IMR-90 (cell line): ENCODE measurements at regions not wholly inside any gene's neighbourhood (a gene's known extent, or its start where the extent isn't known, plus 50 kb on each side); places are given as distances from the start of the nearest gene placed in this dataset.

ENCODE experiments used
- ATAC-seq: fragments of 200-7000 bp; cut with Tn5 transposase; 2 replicates; pipeline ENCODE4 v1.9.1; 2020; ENCODE audit warnings: low read depth, mild to moderate bottlenecking, moderate library complexity
- BruUV-seq: library from RNA; stranded (reverse); fragments of 400-500 nt; replicated peaks from 2 replicates; lab custom pipeline; 2021; lab: Mats Ljungman, UMichigan
- CTCF ChIA-PET: fragments of 300-600 bp; formaldehyde crosslinking; extraction: SDS; loops from one replicate; lab custom pipeline; 2021; ENCODE audit warnings: antibody characterized with exemption; lab: Yijun Ruan, JAX
- POLR2A ChIA-PET: fragments of 300-600 bp; sonication (Branson Sonifier 250); formaldehyde crosslinking; loops from one replicate; lab custom pipeline; 2022; ENCODE audit warnings: antibody characterized with exemption; ENCODE audit not compliant: unreplicated experiment; lab: Charles Lee
- DNase-seq: peaks from one replicate; pipeline ENCODE4 v3.0.0; 2013
- H2AFZ ChIP-seq: replicated peaks from 2 replicates; pipeline ENCODE3; 2013; ENCODE audit warnings: low read length, mild to moderate bottlenecking; ENCODE audit not compliant: poor library complexity
- H2AK5ac ChIP-seq: 2 replicates; pipeline ENCODE4 v1.6.1; 2013; ENCODE audit warnings: low read depth, low read length, inconsistent platforms
- H2AK9ac ChIP-seq: replicated peaks from 2 replicates; pipeline ENCODE3; 2013; ENCODE audit warnings: mild to moderate bottlenecking, low read depth, low read length, moderate library complexity; ENCODE audit not compliant: poor library complexity
- H2BK120ac ChIP-seq: 2 replicates; pipeline ENCODE4 v1.6.1; 2013; ENCODE audit warnings: low read depth, low read length, inconsistent platforms
- H2BK15ac ChIP-seq: 3 replicates; pipeline ENCODE4 v1.6.1; 2013; ENCODE audit warnings: low read depth, low read length, inconsistent platforms
- H2BK20ac ChIP-seq: 2 replicates; pipeline ENCODE4 v1.6.1; 2013; ENCODE audit warnings: low read depth, mild to moderate bottlenecking, inconsistent platforms, low read length, moderate library complexity
- H2BK5ac ChIP-seq: 2 replicates; pipeline ENCODE4 v1.6.1; 2013; ENCODE audit warnings: mild to moderate bottlenecking, low read depth, low read length, inconsistent platforms; ENCODE audit not compliant: poor library complexity, severe bottlenecking
- H3K14ac ChIP-seq: replicated peaks from 2 replicates; pipeline ENCODE4 v1.6.1; 2013; ENCODE audit warnings: low read depth, low read length, inconsistent platforms
- H3K18ac ChIP-seq: 2 replicates; pipeline ENCODE4 v1.6.1; 2013; ENCODE audit warnings: low read depth, low read length, control low read depth
- H3K23ac ChIP-seq: 2 replicates; pipeline ENCODE4 v1.6.1; 2013; ENCODE audit warnings: low read depth, low read length, inconsistent platforms
- H3K27ac ChIP-seq: 2 replicates; pipeline ENCODE4 v1.5.1; 2013; ENCODE audit warnings: mild to moderate bottlenecking, control low read depth, low read length; ENCODE audit not compliant: insufficient read depth
- H3K27me3 ChIP-seq: 2 replicates; pipeline ENCODE4 v1.6.1; 2013; ENCODE audit warnings: low read length; ENCODE audit not compliant: control insufficient read depth, insufficient read depth
- H3K36me3 ChIP-seq: 2 replicates; pipeline ENCODE4 v1.6.1; 2013; ENCODE audit warnings: low read length, mixed read lengths; ENCODE audit not compliant: control insufficient read depth, insufficient read depth
- H3K4ac ChIP-seq: 2 replicates; pipeline ENCODE4 v1.6.1; 2013; ENCODE audit warnings: low read depth, low read length, inconsistent platforms
- H3K4me1 ChIP-seq: 2 replicates; pipeline ENCODE4 v1.6.1; 2013; ENCODE audit warnings: low read length, mixed read lengths; ENCODE audit not compliant: control insufficient read depth, insufficient read depth
- H3K4me2 ChIP-seq: 2 replicates; pipeline ENCODE4 v1.6.1; 2013; ENCODE audit warnings: low read depth, mild to moderate bottlenecking, control low read depth, low read length, moderate library complexity
- H3K4me3 ChIP-seq: 2 replicates; pipeline ENCODE4 v1.5.1; 2013; ENCODE audit warnings: low read depth, mild to moderate bottlenecking, control low read depth, low read length, moderate library complexity; ENCODE audit not compliant: insufficient read depth
- H3K56ac ChIP-seq: 2 replicates; pipeline ENCODE4 v1.6.1; 2013; ENCODE audit warnings: low read length, inconsistent platforms; ENCODE audit not compliant: insufficient read depth; ENCODE audit errors: extremely low read depth
- H3K79me1 ChIP-seq, 2 experiments: 2 replicates each; pipeline ENCODE4 v1.6.1; 2013; ENCODE audit warnings: low read length in 2 of 2, inconsistent platforms in 1 of 2, low read depth in 1 of 2
- H3K9ac ChIP-seq: 2 replicates; pipeline ENCODE4 v1.6.1; 2013; ENCODE audit warnings: low read depth, low read length, control low read depth
- H3K9me1 ChIP-seq: 2 replicates; pipeline ENCODE4 v1.6.1; 2013; ENCODE audit warnings: low read length, inconsistent platforms; ENCODE audit not compliant: insufficient read depth
- H3K9me3 ChIP-seq: 2 replicates; pipeline ENCODE4 v1.6.1; 2013; ENCODE audit warnings: low read length; ENCODE audit not compliant: control insufficient read depth, insufficient read depth
- H4K20me1 ChIP-seq: 2 replicates; pipeline ENCODE4 v1.6.1; 2013; ENCODE audit warnings: low read length, inconsistent platforms; ENCODE audit not compliant: insufficient read depth
- H4K5ac ChIP-seq: 2 replicates; pipeline ENCODE4 v1.6.1; 2013; ENCODE audit warnings: mild to moderate bottlenecking, low read depth, low read length, control low read depth
- H4K8ac ChIP-seq, 2 experiments: 2 replicates each; pipeline ENCODE4 v1.6.1; 2013; ENCODE audit warnings: low read depth in 2 of 2, low read length in 2 of 2, control low read depth in 1 of 2, inconsistent platforms in 1 of 2
- H4K91ac ChIP-seq: 2 replicates; pipeline ENCODE4 v1.6.1; 2013; ENCODE audit warnings: low read depth, low read length, inconsistent platforms; ENCODE audit not compliant: insufficient read depth
- BHLHE40 ChIP-seq: fragments of 150-350 bp; IDR thresholded peaks from 2 replicates; pipeline ENCODE4 v1.6.1; 2016; ENCODE audit warnings: mild to moderate bottlenecking, low read depth, low read length
- CEBPB ChIP-seq: IDR thresholded peaks from 2 replicates; pipeline ENCODE4 v1.6.1; 2012; ENCODE audit warnings: low read depth, low read length, improper control_type of control experiment
- CTCF ChIP-seq: conservative IDR thresholded peaks from 2 replicates; pipeline ENCODE4 v1.5.1; 2012; ENCODE audit warnings: mild to moderate bottlenecking, low read depth, low read length, improper control_type of control experiment
- FOS ChIP-seq: fragments of 150-350 bp; IDR thresholded peaks from 2 replicates; pipeline ENCODE4 v1.6.1; 2016; ENCODE audit warnings: low read depth, low read length
- MAFK ChIP-seq: IDR thresholded peaks from 2 replicates; pipeline ENCODE4 v1.6.1; 2012; ENCODE audit warnings: low read depth, low read length, improper control_type of control experiment
- MAZ ChIP-seq: IDR thresholded peaks from 2 replicates; pipeline ENCODE4 v1.6.1; 2012; ENCODE audit warnings: low read depth, mild to moderate bottlenecking, low read length, improper control_type of control experiment, moderate library complexity, borderline replicate concordance
- MXI1 ChIP-seq: IDR thresholded peaks from 2 replicates; pipeline ENCODE4 v1.6.1; 2012; ENCODE audit warnings: low read depth, mild to moderate bottlenecking, low read length, moderate library complexity, borderline replicate concordance
- NFE2L2 ChIP-seq: fragments of 150-350 bp; IDR thresholded peaks from 2 replicates; pipeline ENCODE4 v1.6.1; 2016; ENCODE audit warnings: low read depth, mild to moderate bottlenecking, low read length
- RAD21 ChIP-seq: IDR thresholded peaks from 2 replicates; pipeline ENCODE4 v1.6.1; 2012; ENCODE audit warnings: low read length, improper control_type of control experiment
- RFX5 ChIP-seq: IDR thresholded peaks from 2 replicates; pipeline ENCODE4 v1.8.0; 2012; ENCODE audit warnings: low read depth, mild to moderate bottlenecking, low read length, moderate library complexity
- SMC3 ChIP-seq: fragments of 150-350 bp; IDR thresholded peaks from 2 replicates; pipeline ENCODE4 v1.6.1; 2016; ENCODE audit warnings: low read depth, mild to moderate bottlenecking, antibody characterized with exemption, low read length, moderate library complexity
- WGBS, 2 experiments: methylation state at CpG; one replicate each; pipeline versions ENCODE4 v1.1.5 to v1.1.7; 2013; ENCODE audit warnings: missing lambda C conversion rate in 2 of 2; ENCODE audit not compliant: insufficient read length in 1 of 2; ENCODE audit errors: extremely low coverage in 2 of 2; 5-methylcytosine and 5-hydroxymethylcytosine counted together
- dilution Hi-C: fragments of 300-500 bp; cut with HindIII; formaldehyde crosslinking; loops from one replicate; pipeline ENCODE4 v1.14.3; 2018; ENCODE audit warnings: low sequenced_read_pairs; ENCODE audit not compliant: unreplicated experiment
- in situ Hi-C: fragments of 300-500 bp; cut with MboI; formaldehyde crosslinking; loops from 3 replicates; pipeline ENCODE4 v1.14.3; 2019; ENCODE audit warnings: low sequenced_read_pairs, inconsistent platforms, mixed read lengths
- intact Hi-C: fragments of 100-400 bp; cut with micrococcal nuclease; formaldehyde crosslinking; loops from 2 replicates; pipeline ENCODE4 v1.10.0; 2022

- H2BK15ac ChIP-seq, result no peak overlapping the region
- no peak overlapping the region for H3K27ac ChIP-seq
- no peak overlapping the region for H3K9ac ChIP-seq
- H3K14ac ChIP-seq, result no peak overlapping the region
- H4K20me1 ChIP-seq, result no peaks in the 10 kb centered on the region
- H4K91ac ChIP-seq, result no peak overlapping the region
- H2AK9ac ChIP-seq, result no peak overlapping the region
- TF ChIP-seq NFE2L2 (no peak), FOS (no peak), RAD21 (no peak), CTCF (no peak), MXI1 (no peak), CEBPB (no peak), SMC3 (no peak), MAZ (no peak), MAFK (no peak), RFX5 (no peak), BHLHE40 (no peak)
- H2AFZ ChIP-seq, result no peak overlapping the region
- POLR2A ChIA-PET, result no interaction called here
- no peak overlapping the region for H4K5ac ChIP-seq
- H3K18ac ChIP-seq, result no peak overlapping the region
- WGBS, 2 experiments, result no CpG with 5 or more reads among the region's 3 CpGs
- no peaks in the 10 kb centered on the region for H3K4me1 ChIP-seq
- CTCF ChIA-PET, result no interaction called here
- H2BK120ac ChIP-seq, result no peak overlapping the region
- DNase-seq (peak; percentile 14), ATAC-seq (no peak)
- H3K4ac ChIP-seq, result no peak overlapping the region
- H3K56ac ChIP-seq, result no peak overlapping the region
- no peak overlapping the region for H3K4me2 ChIP-seq
- no peaks in the 10 kb centered on the region for H3K9me1 ChIP-seq
- no peak overlapping the region for H2AK5ac ChIP-seq
- intact Hi-C loops, result no loop called here
- BruUV-seq, result no TSS peak
- H3K27me3 ChIP-seq, result no peaks in the 10 kb centered on the region
- H2BK20ac ChIP-seq, result no peak overlapping the region
- H4K8ac ChIP-seq, result no peak overlapping the region
- no peak overlapping the region for H3K4me3 ChIP-seq
- dilution Hi-C loops, result no loop called here
- H3K79me1 ChIP-seq, result no peaks in the 10 kb centered on the region
- H2BK5ac ChIP-seq, result no peak overlapping the region
- H3K36me3 ChIP-seq, result no peaks in the 10 kb centered on the region
- no peak overlapping the region for H3K23ac ChIP-seq
- in situ Hi-C loops, result no loop called here
- no peaks in the 10 kb centered on the region for H3K9me3 ChIP-seq
These were observed 268.1 kb upstream of the GRID2 start for GRCh38 chr4:92035666-92036065.
